PC-9 (cell line): ENCODE measurements at regions not wholly inside any gene's neighbourhood (a gene's known extent, or its start where the extent isn't known, plus 50 kb on each side); places are given as distances from the start of the nearest gene placed in this dataset.

Experiments
- BruUV-seq: library from RNA; stranded (reverse); fragments of 400-500 nt; replicated peaks from 2 replicates; lab custom pipeline; 2021; lab: Mats Ljungman, UMichigan
- CTCF ChIA-PET: fragments of 300-600 bp; sonication (Branson Sonifier 250); formaldehyde crosslinking; loops from one replicate; lab custom pipeline; 2022; ENCODE audit warnings: antibody characterized with exemption; lab: Charles Lee
- POLR2A ChIA-PET: fragments of 300-600 bp; sonication (Branson Sonifier 250); formaldehyde crosslinking; loops from one replicate; lab custom pipeline; 2022; ENCODE audit warnings: antibody characterized with exemption; ENCODE audit not compliant: unreplicated experiment; lab: Charles Lee
- DNase-seq, 2 experiments: peaks; one replicate each; pipeline versions ENCODE4 v3.0.0 to v3.0.0-alpha.2; 2015 to 2022; ENCODE audit warnings: mixed read lengths in 1 of 2
- H2AFZ ChIP-seq: fragments of 200-600 bp; sonication (generic); 2 replicates; pipeline ENCODE4 v1.8.1; 2017; ENCODE audit warnings: antibody characterized with exemption
- H3F3A ChIP-seq: fragments of 200-600 bp; sonication (generic); 2 replicates; pipeline ENCODE4 v1.8.1; 2017; ENCODE audit warnings: antibody characterized with exemption, mild to moderate bottlenecking, low read depth; ENCODE audit not compliant: insufficient read depth
- H3K27ac ChIP-seq: fragments of 200-600 bp; sonication (generic); 2 replicates; pipeline ENCODE4 v1.6.1; 2016; ENCODE audit warnings: mixed run types
- H3K27me3 ChIP-seq: fragments of 200-600 bp; sonication (generic); 2 replicates; pipeline ENCODE4 v1.6.1; 2016; ENCODE audit warnings: low read depth, mixed run types; ENCODE audit not compliant: insufficient read depth
- H3K36me3 ChIP-seq: fragments of 200-600 bp; sonication (generic); 2 replicates; pipeline ENCODE4 v1.6.1; 2016; ENCODE audit warnings: low read depth, mixed run types
- H3K4me1 ChIP-seq: fragments of 200-600 bp; sonication (generic); replicated peaks from 2 replicates; pipeline ENCODE4 v1.6.1; 2016; ENCODE audit warnings: mixed run types; ENCODE audit not compliant: insufficient read depth
- H3K4me2 ChIP-seq: fragments of 200-600 bp; sonication (generic); 2 replicates; pipeline ENCODE4 v1.6.1; 2017; ENCODE audit warnings: mixed run types
- H3K4me3 ChIP-seq: fragments of 200-600 bp; sonication (generic); 2 replicates; pipeline ENCODE4 v1.6.1; 2016; ENCODE audit warnings: mixed run types
- H3K79me2 ChIP-seq: fragments of 200-600 bp; sonication (generic); 2 replicates; pipeline ENCODE4 v1.6.1; 2017; ENCODE audit warnings: low read depth, mixed run types
- H3K9me2 ChIP-seq: fragments of 200-600 bp; sonication (generic); 2 replicates; pipeline ENCODE4 v1.8.1; 2017; ENCODE audit warnings: mild to moderate bottlenecking; ENCODE audit not compliant: insufficient read depth
- H3K9me3 ChIP-seq: fragments of 200-600 bp; sonication (generic); 2 replicates; pipeline ENCODE4 v1.8.1; 2016; ENCODE audit warnings: low read depth; ENCODE audit not compliant: insufficient read depth
- H4K20me1 ChIP-seq: fragments of 200-600 bp; sonication (generic); 2 replicates; pipeline ENCODE4 v1.8.1; 2017; ENCODE audit not compliant: insufficient read depth
- EZH2 ChIP-seq: fragments of 200-600 bp; sonication (generic); IDR thresholded peaks from 2 replicates; pipeline ENCODE4 v1.8.0; 2017; ENCODE audit warnings: antibody characterized with exemption, low read depth
- intact Hi-C: fragments of 100-400 bp; cut with micrococcal nuclease; formaldehyde crosslinking; loops from one replicate; pipeline ENCODE4 v1.10.0; 2022; ENCODE audit not compliant: unreplicated experiment
- TF ChIP-seq, protein P1 (sequence below): fragments of 200-600 bp; sonication (generic); conservative IDR thresholded peaks from 2 replicates; pipeline ENCODE4 v1.6.1; 2017; ENCODE audit warnings: mixed run types, antibody characterized with exemption, mild to moderate bottlenecking, moderate library complexity

DNA sequence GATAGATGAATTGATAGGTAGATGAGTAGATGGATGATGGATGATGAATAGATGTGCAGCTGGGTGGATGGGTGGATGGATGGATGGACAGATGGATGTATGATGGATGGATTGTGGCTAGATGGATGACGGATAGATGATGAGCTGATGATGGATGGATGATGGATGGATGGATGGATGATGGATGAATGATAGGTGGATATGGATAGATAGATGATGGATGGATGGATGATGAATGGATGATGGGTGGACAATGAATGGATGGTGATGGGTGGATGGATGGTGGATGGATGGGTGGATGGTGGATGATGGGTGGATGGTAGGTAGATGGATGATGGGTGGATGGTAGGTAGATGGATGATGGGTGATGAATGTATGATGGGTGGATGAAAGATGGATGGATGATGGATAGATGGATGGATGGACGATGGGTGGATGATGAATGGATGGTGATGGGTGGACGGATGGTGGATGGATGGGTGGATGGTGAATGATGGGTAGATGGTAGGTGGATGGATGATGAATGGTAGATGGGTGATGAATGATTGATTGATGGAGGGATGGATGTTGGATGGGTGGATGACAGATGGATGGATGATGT lies 1261.7 kb downstream of the BRD1 start:
- peaks cover 97% of the 10 kb centered on the region for H3K27me3 ChIP-seq
- no TSS peak for BruUV-seq
- intact Hi-C loops, result no loop called here
- H3K4me3 ChIP-seq, result no peak overlapping the region
- no peaks in the 10 kb centered on the region for H3K79me2 ChIP-seq
- TF ChIP-seq EZH2, result no peak
- TF ChIP-seq, protein P1, sequence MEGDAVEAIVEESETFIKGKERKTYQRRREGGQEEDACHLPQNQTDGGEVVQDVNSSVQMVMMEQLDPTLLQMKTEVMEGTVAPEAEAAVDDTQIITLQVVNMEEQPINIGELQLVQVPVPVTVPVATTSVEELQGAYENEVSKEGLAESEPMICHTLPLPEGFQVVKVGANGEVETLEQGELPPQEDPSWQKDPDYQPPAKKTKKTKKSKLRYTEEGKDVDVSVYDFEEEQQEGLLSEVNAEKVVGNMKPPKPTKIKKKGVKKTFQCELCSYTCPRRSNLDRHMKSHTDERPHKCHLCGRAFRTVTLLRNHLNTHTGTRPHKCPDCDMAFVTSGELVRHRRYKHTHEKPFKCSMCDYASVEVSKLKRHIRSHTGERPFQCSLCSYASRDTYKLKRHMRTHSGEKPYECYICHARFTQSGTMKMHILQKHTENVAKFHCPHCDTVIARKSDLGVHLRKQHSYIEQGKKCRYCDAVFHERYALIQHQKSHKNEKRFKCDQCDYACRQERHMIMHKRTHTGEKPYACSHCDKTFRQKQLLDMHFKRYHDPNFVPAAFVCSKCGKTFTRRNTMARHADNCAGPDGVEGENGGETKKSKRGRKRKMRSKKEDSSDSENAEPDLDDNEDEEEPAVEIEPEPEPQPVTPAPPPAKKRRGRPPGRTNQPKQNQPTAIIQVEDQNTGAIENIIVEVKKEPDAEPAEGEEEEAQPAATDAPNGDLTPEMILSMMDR, result no peak
- no peak overlapping the region for H2AFZ ChIP-seq
- POLR2A ChIA-PET, result no interaction called here
- no peak for DNase-seq
- no peak overlapping the region for H3K4me2 ChIP-seq
- H3K9me2 ChIP-seq, result no peaks in the 10 kb centered on the region
- no peaks in the 10 kb centered on the region for H3K36me3 ChIP-seq
- CTCF ChIA-PET, result no interaction called here
- no peak overlapping the region for H3K27ac ChIP-seq
- H3K9me3 ChIP-seq, result no peaks in the 10 kb centered on the region
- 0 out of 2 replicates have a peak, but pooled peaks cover 4% of the 10 kb centered on the region for H4K20me1 ChIP-seq
- no peaks in the 10 kb centered on the region for H3F3A ChIP-seq
- H3K4me1 ChIP-seq, result no peaks in the 10 kb centered on the region

DNA sequence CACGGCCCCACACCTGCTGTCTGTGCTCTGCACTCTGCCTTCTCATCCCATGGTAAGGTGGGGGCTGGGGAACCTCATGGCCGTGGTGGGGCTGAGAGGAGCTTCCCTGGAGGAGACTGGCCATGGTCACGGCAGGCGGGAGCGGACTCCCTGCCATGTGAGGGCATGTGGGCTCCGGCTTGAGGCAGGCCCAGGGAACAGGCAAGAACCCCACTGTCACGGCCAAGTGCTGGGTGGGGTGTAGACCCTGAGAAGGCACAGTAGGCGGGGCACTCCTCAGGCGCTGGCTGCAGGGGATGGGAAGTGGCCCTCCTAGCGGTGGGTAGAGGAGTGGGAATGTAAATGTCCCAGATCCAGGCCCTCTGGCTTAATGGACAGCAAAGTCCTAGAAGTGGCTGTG lies 1262.7 kb downstream of the BRD1 start:
- Histone ChIP-seq H3K4me2 (no peak overlapping the region), H3K79me2 (no peaks in the 10 kb centered on the region), H3K9me2 (no peaks in the 10 kb centered on the region), H3K9me3 (no peaks in the 10 kb centered on the region), H3K36me3 (no peaks in the 10 kb centered on the region), H2AFZ (no peak overlapping the region), H3K27ac (no peak overlapping the region), H3K4me3 (no peak overlapping the region), H3K27me3 (peaks cover 98% of the 10 kb centered on the region), H3F3A (no peaks in the 10 kb centered on the region), H4K20me1 (0 out of 2 replicates have a peak, but pooled peaks cover 4% of the 10 kb centered on the region), H3K4me1 (no peaks in the 10 kb centered on the region)
- TF ChIP-seq EZH2, result no peak
- TF ChIP-seq, protein P1, result no peak
- no TSS peak for BruUV-seq
- intact Hi-C loops, result no loop called here
- no peak for DNase-seq
- CTCF ChIA-PET, result no interaction called here
- POLR2A ChIA-PET, result no interaction called here

DNA sequence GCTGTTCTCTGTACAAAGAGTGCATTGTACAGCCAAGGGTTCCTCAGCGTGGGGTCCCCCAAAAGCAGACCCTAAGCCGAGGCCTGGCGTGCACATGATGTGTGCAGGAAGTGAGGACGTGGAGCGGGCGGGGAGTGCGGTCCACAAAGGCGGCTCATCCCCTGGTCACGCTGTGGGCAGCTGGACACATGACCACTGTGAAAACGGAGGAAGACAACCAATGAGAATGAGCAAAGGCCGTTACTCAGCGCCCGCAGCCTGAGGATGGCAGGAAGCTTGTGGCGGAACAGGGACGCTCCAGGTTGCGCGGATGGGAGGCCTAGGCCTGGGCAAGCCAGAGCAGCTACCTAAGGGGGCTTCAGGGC lies 1263.7 kb downstream of the BRD1 start:
- H3K36me3 ChIP-seq, result no peaks in the 10 kb centered on the region
- H3K9me3 ChIP-seq, result no peaks in the 10 kb centered on the region
- no peak overlapping the region for H3K27ac ChIP-seq
- no TSS peak for BruUV-seq
- DNase-seq, result no peak
- H3K27me3 ChIP-seq, result peaks cover 98% of the 10 kb centered on the region
- H3K4me2 ChIP-seq, result no peak overlapping the region
- CTCF ChIA-PET, result no interaction called here
- H3K9me2 ChIP-seq, result no peaks in the 10 kb centered on the region
- H4K20me1 ChIP-seq, result 0 out of 2 replicates have a peak, but pooled peaks cover 4% of the 10 kb centered on the region
- H3K79me2 ChIP-seq, result no peaks in the 10 kb centered on the region
- no peaks in the 10 kb centered on the region for H3K4me1 ChIP-seq
- H3K4me3 ChIP-seq, result no peak overlapping the region
- no peak for TF ChIP-seq EZH2
- TF ChIP-seq, protein P1, result no peak
- no peaks in the 10 kb centered on the region for H3F3A ChIP-seq
- POLR2A ChIA-PET, result no interaction called here
- intact Hi-C loops, result no loop called here
- no peak overlapping the region for H2AFZ ChIP-seq
